GM12872 (cell line): ENCODE measurements at regions not wholly inside any gene's neighbourhood (a gene's known extent, or its start where the extent isn't known, plus 50 kb on each side); places are given as distances from the start of the nearest gene placed in this dataset.

Source experiments
- TF ChIP-seq, protein P1 (sequence below): IDR thresholded peaks from 3 replicates; pipeline ENCODE4 v1.5.1; 2011; ENCODE audit warnings: low read depth, mild to moderate bottlenecking, low read length, moderate library complexity; ENCODE audit not compliant: insufficient read depth

DNA sequence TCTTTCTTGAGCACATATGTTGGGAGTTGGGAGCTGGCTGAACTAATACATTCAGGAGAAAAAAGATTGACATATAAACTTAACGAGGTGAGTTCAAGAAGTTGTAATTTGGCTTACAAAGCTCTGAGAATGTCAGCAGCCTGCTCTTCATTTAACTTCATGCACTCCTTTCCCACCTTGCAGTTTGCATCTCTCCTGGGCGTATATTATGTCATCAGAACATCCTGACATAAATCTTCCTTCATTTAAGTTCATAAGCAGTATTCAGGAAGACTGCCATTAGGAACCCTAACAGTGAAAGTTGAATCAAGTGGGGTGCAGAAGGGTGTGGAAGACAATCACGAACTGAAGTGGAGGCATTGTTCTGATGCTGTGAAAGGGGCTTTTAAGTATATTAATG is 288.1 kb downstream of the ARPP21 start:
- TF ChIP-seq, protein P1, sequence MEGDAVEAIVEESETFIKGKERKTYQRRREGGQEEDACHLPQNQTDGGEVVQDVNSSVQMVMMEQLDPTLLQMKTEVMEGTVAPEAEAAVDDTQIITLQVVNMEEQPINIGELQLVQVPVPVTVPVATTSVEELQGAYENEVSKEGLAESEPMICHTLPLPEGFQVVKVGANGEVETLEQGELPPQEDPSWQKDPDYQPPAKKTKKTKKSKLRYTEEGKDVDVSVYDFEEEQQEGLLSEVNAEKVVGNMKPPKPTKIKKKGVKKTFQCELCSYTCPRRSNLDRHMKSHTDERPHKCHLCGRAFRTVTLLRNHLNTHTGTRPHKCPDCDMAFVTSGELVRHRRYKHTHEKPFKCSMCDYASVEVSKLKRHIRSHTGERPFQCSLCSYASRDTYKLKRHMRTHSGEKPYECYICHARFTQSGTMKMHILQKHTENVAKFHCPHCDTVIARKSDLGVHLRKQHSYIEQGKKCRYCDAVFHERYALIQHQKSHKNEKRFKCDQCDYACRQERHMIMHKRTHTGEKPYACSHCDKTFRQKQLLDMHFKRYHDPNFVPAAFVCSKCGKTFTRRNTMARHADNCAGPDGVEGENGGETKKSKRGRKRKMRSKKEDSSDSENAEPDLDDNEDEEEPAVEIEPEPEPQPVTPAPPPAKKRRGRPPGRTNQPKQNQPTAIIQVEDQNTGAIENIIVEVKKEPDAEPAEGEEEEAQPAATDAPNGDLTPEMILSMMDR: no peak

DNA sequence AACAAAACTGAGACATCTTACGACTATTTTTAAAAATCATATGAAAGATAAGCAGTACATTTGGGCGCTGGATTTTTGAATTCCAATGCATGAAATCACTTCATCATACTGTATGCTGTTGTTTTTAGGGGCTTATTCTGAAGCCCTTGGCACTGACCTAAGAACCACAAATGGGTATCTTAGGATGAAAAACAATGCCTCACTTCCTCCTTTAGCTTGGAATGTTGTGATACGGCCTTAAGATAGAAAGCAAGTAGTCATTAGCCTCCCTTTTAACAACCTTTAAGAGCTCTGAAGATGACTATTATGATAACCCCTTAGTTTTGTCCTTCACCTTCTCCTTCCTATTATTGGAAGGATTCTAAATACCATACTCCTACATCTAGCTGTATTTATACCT is 289.8 kb downstream of the ARPP21 start:
- TF ChIP-seq, protein P1: no peak

DNA sequence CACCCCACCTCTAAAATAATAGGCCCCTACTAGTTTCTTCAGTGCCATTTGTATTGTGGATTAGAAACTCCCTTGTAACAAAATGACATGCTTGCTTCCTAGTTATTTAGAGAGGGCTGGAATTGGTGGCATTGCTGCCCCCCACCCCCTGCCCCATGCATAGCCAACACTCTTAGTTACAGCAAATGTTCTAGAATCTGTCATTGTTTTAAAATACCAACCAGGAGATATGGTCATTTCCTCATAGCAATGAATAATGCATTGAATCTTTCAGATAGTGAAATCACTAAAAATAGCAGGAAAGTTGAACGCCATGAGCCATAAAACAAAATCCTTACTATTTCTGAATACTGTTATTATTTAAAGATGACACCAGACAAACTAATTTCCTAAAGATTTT is 292.5 kb downstream of the ARPP21 start:
- TF ChIP-seq, protein P1: no peak

DNA sequence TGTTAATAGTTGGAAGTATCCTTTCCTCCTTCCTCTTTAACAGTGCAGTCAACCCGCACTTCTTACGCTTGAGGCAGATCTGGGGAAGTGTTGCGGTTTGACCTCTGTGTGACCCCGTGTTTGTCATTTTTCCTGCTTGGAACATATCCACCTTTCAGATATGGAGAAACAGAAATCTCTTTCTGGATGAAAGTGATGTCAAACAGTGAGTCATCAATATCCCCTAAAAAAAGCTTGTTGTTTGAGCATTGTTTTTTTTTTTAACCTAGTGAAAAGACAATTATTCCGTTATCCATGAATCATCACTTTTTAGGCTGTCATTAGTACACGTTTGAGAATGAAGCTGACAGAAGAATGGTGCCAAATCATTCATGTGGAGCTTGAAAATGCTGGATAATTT is 293.7 kb downstream of the ARPP21 start:
- TF ChIP-seq, protein P1: no peak

DNA sequence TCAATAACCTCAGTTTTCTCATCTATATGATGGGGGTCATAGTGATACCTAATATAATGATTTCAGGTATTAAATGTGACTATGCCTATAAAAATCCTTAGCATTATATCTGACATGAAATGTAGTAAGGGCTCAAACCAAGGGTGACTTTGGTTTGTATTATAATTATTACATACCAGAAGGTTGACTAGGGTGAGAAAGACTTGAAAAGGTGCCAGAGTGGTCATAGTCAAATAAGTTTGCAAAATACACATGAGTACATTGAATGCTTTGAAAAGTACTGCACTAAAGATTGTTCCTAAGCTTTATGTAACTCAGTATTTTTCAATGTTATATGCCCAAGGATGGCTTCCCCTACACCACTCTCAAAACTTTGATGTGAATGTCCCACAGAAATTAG is 297.2 kb downstream of the ARPP21 start:
- TF ChIP-seq, protein P1: no peak

DNA sequence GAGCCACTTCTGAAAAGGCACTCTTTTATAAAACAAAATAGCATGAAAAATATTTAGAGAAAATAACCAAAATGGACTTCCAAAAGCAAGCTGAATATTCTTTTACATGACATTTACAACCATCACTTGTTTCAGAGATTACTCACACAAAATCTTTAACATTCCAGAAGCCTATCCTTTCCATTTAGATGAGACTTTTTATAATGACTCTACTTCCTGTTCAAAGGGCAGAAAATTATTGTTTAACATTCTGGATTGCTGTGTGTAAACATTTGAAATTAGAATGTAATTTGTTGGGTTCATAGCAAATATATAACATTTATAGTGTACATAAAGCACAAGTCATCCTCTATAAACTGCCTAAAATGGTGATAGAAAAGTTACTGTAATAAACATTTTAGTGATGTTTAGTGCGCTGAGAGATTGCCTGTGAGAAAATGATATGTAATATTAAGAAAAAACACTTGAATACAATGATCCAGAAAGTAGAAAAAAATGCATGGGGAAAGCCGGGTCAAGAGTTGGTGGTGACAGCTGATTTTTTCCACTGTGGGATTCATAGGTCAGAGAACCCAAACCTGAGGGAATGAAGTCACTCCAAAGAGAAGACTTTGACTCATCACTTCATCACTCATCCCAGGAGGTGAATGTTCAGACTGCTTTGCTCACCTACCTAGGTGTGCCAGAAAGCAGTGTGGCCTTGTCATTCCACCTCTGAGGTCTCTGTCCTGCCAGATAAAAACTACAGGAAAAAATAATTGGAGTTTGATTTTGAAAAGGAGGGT is 305.8 kb downstream of the ARPP21 start:
- TF ChIP-seq, protein P1: no peak

DNA sequence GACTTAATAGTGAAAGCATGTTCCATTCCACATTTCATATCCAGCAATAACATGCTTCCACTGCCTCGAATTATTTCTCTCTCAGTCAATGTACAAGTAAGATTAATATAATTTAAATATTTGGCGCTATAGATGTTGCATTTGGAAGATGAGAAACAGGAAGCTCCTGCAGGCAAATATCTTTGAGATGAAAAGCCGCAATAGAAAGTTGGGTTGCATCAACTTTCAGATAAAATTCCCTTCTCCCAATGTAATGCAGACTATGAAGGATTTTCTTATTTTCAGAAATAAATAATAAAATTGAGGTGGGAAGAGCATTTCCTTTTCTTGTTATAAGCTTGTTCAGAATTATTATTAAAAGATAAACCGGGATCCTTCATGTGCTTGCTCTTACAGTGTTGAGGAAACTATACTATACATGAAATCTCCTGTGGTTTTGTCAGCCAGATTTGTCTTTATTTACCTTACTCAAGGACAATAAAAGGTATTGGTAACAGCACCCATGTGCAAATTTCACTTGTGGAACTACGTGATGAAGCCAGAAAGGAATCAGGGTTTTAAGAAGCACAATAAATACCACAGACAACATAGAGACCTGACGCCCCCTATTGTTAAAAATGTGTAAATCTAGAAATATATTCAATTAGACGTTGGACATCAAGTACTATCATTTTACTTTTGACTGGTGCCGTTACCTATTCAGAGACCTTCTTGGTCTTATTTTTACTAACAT is 307.0 kb downstream of the ARPP21 start:
- TF ChIP-seq, protein P1: peak; percentile 41; the same call in 2 of the 3 replicates
